Thoracic aorta (tissue), 2 donors: ENCODE measurements at regions not wholly inside any gene's neighbourhood (a gene's known extent, or its start where the extent isn't known, plus 50 kb on each side); places are given as distances from the start of the nearest gene placed in this dataset.

Experiments used
- ATAC-seq: fragments of 150-250 bp; one replicate; pipeline ENCODE4 v1.8.0; 2017; ENCODE audit warnings: low read depth; ENCODE audit not compliant: insufficient number of reproducible peaks, low FRiP score
- DNase-seq: peaks from one replicate; pipeline ENCODE4 v3.0.0-alpha.2; 2020; ENCODE audit warnings: low spot score
- H3K27ac ChIP-seq, 2 donors: fragments of 200-600 bp; sonication (generic); 1 replicate in 1 of 2; 2 replicates in 1 of 2; pipeline ENCODE4 v1.5.1; 2016; ENCODE audit warnings: mild to moderate bottlenecking in 2 of 2, moderate library complexity in 2 of 2
- H3K27me3 ChIP-seq: fragments of 200-600 bp; sonication (generic); replicated peaks from 2 replicates; pipeline ENCODE4 v1.6.0; 2016; ENCODE audit warnings: mild to moderate bottlenecking; ENCODE audit not compliant: insufficient read depth
- H3K36me3 ChIP-seq: fragments of 200-600 bp; sonication (generic); one replicate; pipeline ENCODE4 v1.5.1; 2016
- H3K4me1 ChIP-seq, 2 donors: fragments of 200-600 bp; sonication (generic); 1 replicate in 1 of 2; 2 replicates in 1 of 2; pipeline versions ENCODE4 v1.5.1 to v1.6.0; 2016; ENCODE audit warnings: low read depth in 2 of 2, mild to moderate bottlenecking in 1 of 2; ENCODE audit not compliant: control insufficient read depth in 1 of 2
- H3K4me3 ChIP-seq: fragments of 200-600 bp; sonication (generic); 2 replicates; pipeline ENCODE4 v1.5.1; 2016; ENCODE audit warnings: mild to moderate bottlenecking
- H3K9me3 ChIP-seq: fragments of 200-600 bp; sonication (generic); 2 replicates; pipeline ENCODE4 v1.5.1; 2016
- CTCF ChIP-seq: fragments of 200-600 bp; sonication (generic); IDR thresholded peaks from one replicate; pipeline ENCODE4 v1.5.1; 2019; ENCODE audit warnings: antibody characterized with exemption

GRCh38 chr10:117928281-117928680 lies 118.5 kb downstream of the RAB11FIP2 start:
- no peak for DNase-seq
- Histone ChIP-seq H3K9me3 (no peaks in the 10 kb centered on the region), H3K4me1 (no peaks in the 10 kb centered on the region), H3K36me3 (no peaks in the 10 kb centered on the region), H3K4me3 (no peak overlapping the region), H3K27me3 (no peaks in the 10 kb centered on the region), H3K27ac (no peak overlapping the region)
- TF ChIP-seq CTCF = no peak
- ATAC-seq = no peak

GRCh38 chr10:117928741-117929140 lies 118.0 kb downstream of the RAB11FIP2 start:
- no peaks in the 10 kb centered on the region for H3K27me3 ChIP-seq
- ATAC-seq (no peak), DNase-seq (no peak)
- H3K36me3 ChIP-seq = no peaks in the 10 kb centered on the region
- no peak overlapping the region for H3K27ac ChIP-seq
- no peaks in the 10 kb centered on the region for H3K9me3 ChIP-seq
- H3K4me1 ChIP-seq = no peaks in the 10 kb centered on the region
- no peak overlapping the region for H3K4me3 ChIP-seq
- TF ChIP-seq CTCF = no peak

- TF ChIP-seq CTCF = no peak
- H3K27me3 ChIP-seq = no peaks in the 10 kb centered on the region
- H3K27ac ChIP-seq = no peak overlapping the region
- no peaks in the 10 kb centered on the region for H3K36me3 ChIP-seq
- no peaks in the 10 kb centered on the region for H3K9me3 ChIP-seq
- ATAC-seq = no peak
- H3K4me3 ChIP-seq = no peak overlapping the region
- no peaks in the 10 kb centered on the region for H3K4me1 ChIP-seq
- no peak for DNase-seq
These were observed 117.2 kb downstream of the RAB11FIP2 start for GRCh38 chr10:117929327-117930067.

- Histone ChIP-seq H3K4me1 (no peaks in the 10 kb centered on the region), H3K27ac (no peak overlapping the region), H3K36me3 (no peaks in the 10 kb centered on the region), H3K9me3 (no peaks in the 10 kb centered on the region), H3K27me3 (no peaks in the 10 kb centered on the region), H3K4me3 (no peak overlapping the region)
- no peak for TF ChIP-seq CTCF
- DNase-seq (no peak), ATAC-seq (no peak)
These were observed 115.7 kb downstream of the RAB11FIP2 start for GRCh38 chr10:117931078-117931477.

GRCh38 chr10:117933036-117933435 lies 113.7 kb downstream of the RAB11FIP2 start:
- Histone ChIP-seq H3K4me3 (no peak overlapping the region), H3K9me3 (no peaks in the 10 kb centered on the region), H3K27me3 (no peaks in the 10 kb centered on the region), H3K36me3 (no peaks in the 10 kb centered on the region), H3K4me1 (no peaks in the 10 kb centered on the region), H3K27ac (no peak overlapping the region)
- DNase-seq = no peak
- no peak for ATAC-seq
- no peak for TF ChIP-seq CTCF
